ENCODE measurements at regions not wholly inside any gene's neighbourhood (a gene's known extent, or its start where the extent isn't known, plus 50 kb on each side); places are given as distances from the start of the nearest gene placed in this dataset.

- no peak overlapping the region for H3K27ac ChIP-seq
- H3K36me3 ChIP-seq = no peaks in the 10 kb centered on the region
- no peak overlapping the region for H3K4me3 ChIP-seq
- H3K4me1 ChIP-seq = no peaks in the 10 kb centered on the region
- H3K9me3 ChIP-seq = no peaks in the 10 kb centered on the region
- TF ChIP-seq POLR2AphosphoS5 (IDR thresholded peaks at IDR 0.05; ENCODE audit: insufficient read depth in 1 of 2, low read depth in 1 of 2) = no peak
- TF ChIP-seq POLR2A (IDR thresholded peaks at IDR 0.05) = no peak
- TF ChIP-seq, protein P1, sequence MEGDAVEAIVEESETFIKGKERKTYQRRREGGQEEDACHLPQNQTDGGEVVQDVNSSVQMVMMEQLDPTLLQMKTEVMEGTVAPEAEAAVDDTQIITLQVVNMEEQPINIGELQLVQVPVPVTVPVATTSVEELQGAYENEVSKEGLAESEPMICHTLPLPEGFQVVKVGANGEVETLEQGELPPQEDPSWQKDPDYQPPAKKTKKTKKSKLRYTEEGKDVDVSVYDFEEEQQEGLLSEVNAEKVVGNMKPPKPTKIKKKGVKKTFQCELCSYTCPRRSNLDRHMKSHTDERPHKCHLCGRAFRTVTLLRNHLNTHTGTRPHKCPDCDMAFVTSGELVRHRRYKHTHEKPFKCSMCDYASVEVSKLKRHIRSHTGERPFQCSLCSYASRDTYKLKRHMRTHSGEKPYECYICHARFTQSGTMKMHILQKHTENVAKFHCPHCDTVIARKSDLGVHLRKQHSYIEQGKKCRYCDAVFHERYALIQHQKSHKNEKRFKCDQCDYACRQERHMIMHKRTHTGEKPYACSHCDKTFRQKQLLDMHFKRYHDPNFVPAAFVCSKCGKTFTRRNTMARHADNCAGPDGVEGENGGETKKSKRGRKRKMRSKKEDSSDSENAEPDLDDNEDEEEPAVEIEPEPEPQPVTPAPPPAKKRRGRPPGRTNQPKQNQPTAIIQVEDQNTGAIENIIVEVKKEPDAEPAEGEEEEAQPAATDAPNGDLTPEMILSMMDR (IDR thresholded peaks at IDR 0.05) = no peak
- DNase-seq (ENCODE audit: extremely low spot score in 2 of 2) = no peak
- intact Hi-C loops (cut with DNase I) = no loop called here
- no peaks in the 10 kb centered on the region for H3K27me3 ChIP-seq
Observed at GRCh38 chr4:181677621-181678020, 565.6 kb upstream of the TENM3 start.

GRCh38 chr4:181679754-181680153 lies 563.4 kb upstream of the TENM3 start:
- no peak overlapping the region for H3K4me3 ChIP-seq
- H3K27ac ChIP-seq = no peak overlapping the region
- H3K27me3 ChIP-seq = no peaks in the 10 kb centered on the region
- H3K9me3 ChIP-seq = no peaks in the 10 kb centered on the region
- H3K36me3 ChIP-seq = no peaks in the 10 kb centered on the region
- DNase-seq (ENCODE audit: extremely low spot score in 2 of 2) = no peak
- TF ChIP-seq POLR2AphosphoS5 (IDR thresholded peaks at IDR 0.05; ENCODE audit: insufficient read depth in 1 of 2, low read depth in 1 of 2) = no peak
- TF ChIP-seq POLR2A (IDR thresholded peaks at IDR 0.05) = no peak
- TF ChIP-seq, protein P1 (IDR thresholded peaks at IDR 0.05) = no peak
- H3K4me1 ChIP-seq = no peaks in the 10 kb centered on the region
- intact Hi-C loops (cut with DNase I) = no loop called here

DNA sequence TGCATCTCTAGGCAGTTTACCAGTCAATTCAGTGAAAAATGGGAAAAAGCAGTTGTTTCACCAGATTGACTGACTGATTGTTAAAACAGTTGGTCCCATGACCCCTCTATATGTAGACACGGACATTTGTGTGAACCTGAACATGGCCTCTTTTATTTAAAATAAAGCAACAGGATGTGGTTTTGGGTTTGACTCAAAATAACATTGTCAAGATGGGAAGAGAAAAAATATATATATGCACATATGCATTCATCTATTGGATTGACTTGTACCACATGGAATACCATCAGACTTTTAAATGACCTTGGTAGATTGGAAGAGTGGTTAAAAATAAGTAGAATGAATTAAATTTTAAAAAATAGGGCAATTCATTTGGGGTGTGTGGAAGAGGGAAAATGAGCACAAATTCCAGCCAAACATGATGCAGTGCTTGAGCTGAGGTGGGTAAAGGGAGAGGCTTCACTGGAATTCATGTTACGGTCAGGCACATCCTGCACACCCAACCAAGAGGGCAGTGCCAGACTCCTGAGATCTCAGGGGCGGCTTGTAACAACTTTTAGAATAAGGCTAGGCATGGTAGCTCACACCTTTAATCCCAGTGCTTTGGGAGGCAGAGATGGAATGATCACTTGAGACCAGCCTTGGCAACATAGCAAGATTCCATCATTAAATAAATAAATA lies 560.7 kb upstream of the TENM3 start:
- DNase-seq (ENCODE audit: extremely low spot score in 2 of 2) = no peak
- intact Hi-C loops (cut with DNase I) = no loop called here
- no peak for TF ChIP-seq POLR2AphosphoS5 (IDR thresholded peaks at IDR 0.05; ENCODE audit: insufficient read depth in 1 of 2, low read depth in 1 of 2)
- TF ChIP-seq, protein P1 (IDR thresholded peaks at IDR 0.05) = no peak
- no peak for TF ChIP-seq POLR2A (IDR thresholded peaks at IDR 0.05)
- H3K4me3 ChIP-seq = no peak overlapping the region
- H3K4me1 ChIP-seq = no peaks in the 10 kb centered on the region
- H3K9me3 ChIP-seq = no peaks in the 10 kb centered on the region
- no peak overlapping the region for H3K27ac ChIP-seq
- H3K36me3 ChIP-seq = no peaks in the 10 kb centered on the region
- no peaks in the 10 kb centered on the region for H3K27me3 ChIP-seq

- Histone ChIP-seq H3K4me1 (no peaks in the 10 kb centered on the region), H3K9me3 (no peaks in the 10 kb centered on the region), H3K4me3 (no peak overlapping the region), H3K27me3 (no peaks in the 10 kb centered on the region), H3K27ac (no peak overlapping the region), H3K36me3 (no peaks in the 10 kb centered on the region)
- TF ChIP-seq POLR2A (IDR thresholded peaks at IDR 0.05) = no peak
- TF ChIP-seq POLR2AphosphoS5 (IDR thresholded peaks at IDR 0.05; ENCODE audit: insufficient read depth in 1 of 2, low read depth in 1 of 2) = no peak
- TF ChIP-seq, protein P1 (IDR thresholded peaks at IDR 0.05) = no peak
- no peak for DNase-seq (ENCODE audit: extremely low spot score in 2 of 2)
- intact Hi-C loops (cut with DNase I) = no loop called here
Observed at GRCh38 chr4:181684310-181684709, 558.9 kb upstream of the TENM3 start.

DNA sequence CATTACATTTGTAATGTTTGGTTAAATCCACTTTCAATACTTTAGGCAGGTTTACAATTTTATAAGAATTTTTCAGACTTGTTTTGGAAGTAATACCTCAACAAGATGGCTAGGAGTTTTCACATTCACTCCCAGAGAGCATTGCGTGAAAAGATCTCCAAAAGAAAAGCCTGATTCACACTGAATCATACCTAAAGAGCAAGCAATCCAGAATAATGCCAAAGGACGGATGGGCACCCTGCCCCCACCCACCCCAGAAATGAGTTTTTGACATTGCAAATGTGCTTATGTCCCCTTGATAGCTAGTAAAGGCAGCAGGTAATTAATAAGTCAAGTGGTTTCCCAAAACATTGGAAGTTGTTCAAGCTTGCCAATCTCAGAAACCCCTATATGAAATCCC lies 557.7 kb upstream of the TENM3 start:
- no peak overlapping the region for H3K4me3 ChIP-seq
- no peaks in the 10 kb centered on the region for H3K27me3 ChIP-seq
- DNase-seq (ENCODE audit: extremely low spot score in 2 of 2) = no peak
- H3K4me1 ChIP-seq = no peaks in the 10 kb centered on the region
- H3K9me3 ChIP-seq = no peaks in the 10 kb centered on the region
- TF ChIP-seq, protein P1 (IDR thresholded peaks at IDR 0.05) = no peak
- TF ChIP-seq POLR2A (IDR thresholded peaks at IDR 0.05) = no peak
- TF ChIP-seq POLR2AphosphoS5 (IDR thresholded peaks at IDR 0.05; ENCODE audit: insufficient read depth in 1 of 2, low read depth in 1 of 2) = no peak
- intact Hi-C loops (cut with DNase I) = no loop called here
- H3K27ac ChIP-seq = no peak overlapping the region
- no peaks in the 10 kb centered on the region for H3K36me3 ChIP-seq

Data from vagina (tissue), 2 donors.